Coronary artery (tissue), 2 donors: ENCODE measurements at regions not wholly inside any gene's neighbourhood (a gene's known extent, or its start where the extent isn't known, plus 50 kb on each side); places are given as distances from the start of the nearest gene placed in this dataset.
A peak's percentile ranks its signal among the peaks of the same experiment; 100 is the strongest.

Experiments
- DNase-seq: peaks from one replicate; pipeline ENCODE4 v3.0.0-alpha.2; 2017; ENCODE audit warnings: low spot score
- H3K27ac ChIP-seq, 2 donors: fragments of 200-600 bp; sonication (generic); one replicate each; pipeline ENCODE4 v1.5.1; 2016 to 2019
- H3K4me3 ChIP-seq: fragments of 200-600 bp; sonication (generic); 2 replicates; pipeline ENCODE4 v1.5.1; 2016; ENCODE audit warnings: mild to moderate bottlenecking, moderate library complexity
- CTCF ChIP-seq: fragments of 200-600 bp; sonication (generic); IDR thresholded peaks from one replicate; pipeline ENCODE4 v1.5.1; 2019; ENCODE audit warnings: antibody characterized with exemption

GRCh38 chr17:72421128-72422092 lies 300.6 kb downstream of the SOX9 start:
- H3K4me3 ChIP-seq, result no peak overlapping the region
- no peak overlapping the region for H3K27ac ChIP-seq
- no peak for TF ChIP-seq CTCF
- DNase-seq, result no peak

- no peak for TF ChIP-seq CTCF
- H3K4me3 ChIP-seq, result no peak overlapping the region
- no peak overlapping the region for H3K27ac ChIP-seq
- no peak for DNase-seq
These were observed 301.3 kb downstream of the SOX9 start for GRCh38 chr17:72422204-72422504.

- Histone ChIP-seq H3K4me3 (no peak overlapping the region), H3K27ac (peak overlapping the region in 1 of 2 donors; percentile 11)
- peak; percentile 78 for DNase-seq
- TF ChIP-seq CTCF, result no peak
These were observed 301.9 kb downstream of the SOX9 start for GRCh38 chr17:72422505-72423285.

- no peak for TF ChIP-seq CTCF
- Histone ChIP-seq H3K4me3 (no peak overlapping the region), H3K27ac (peak overlapping the region in 1 of 2 donors; percentile 11)
- DNase-seq, result no peak
These were observed 302.4 kb downstream of the SOX9 start for GRCh38 chr17:72423286-72423589.

GRCh38 chr17:72423718-72424117 lies 302.9 kb downstream of the SOX9 start:
- TF ChIP-seq CTCF, result no peak
- DNase-seq, result no peak
- no peak overlapping the region for H3K27ac ChIP-seq
- no peak overlapping the region for H3K4me3 ChIP-seq

- no peak for DNase-seq
- TF ChIP-seq CTCF, result no peak
- Histone ChIP-seq H3K27ac (no peak overlapping the region), H3K4me3 (no peak overlapping the region)
These were observed 303.8 kb downstream of the SOX9 start for GRCh38 chr17:72424505-72425117.
